ENCODE measurements at regions not wholly inside any gene's neighbourhood (a gene's known extent, or its start where the extent isn't known, plus 50 kb on each side); places are given as distances from the start of the nearest gene placed in this dataset.
"Not testable (repeated sequence)": the region's sequence is repeated elsewhere in the genome, so short reads cannot be mapped to it uniquely, and the experiment has no call there.

DNA sequence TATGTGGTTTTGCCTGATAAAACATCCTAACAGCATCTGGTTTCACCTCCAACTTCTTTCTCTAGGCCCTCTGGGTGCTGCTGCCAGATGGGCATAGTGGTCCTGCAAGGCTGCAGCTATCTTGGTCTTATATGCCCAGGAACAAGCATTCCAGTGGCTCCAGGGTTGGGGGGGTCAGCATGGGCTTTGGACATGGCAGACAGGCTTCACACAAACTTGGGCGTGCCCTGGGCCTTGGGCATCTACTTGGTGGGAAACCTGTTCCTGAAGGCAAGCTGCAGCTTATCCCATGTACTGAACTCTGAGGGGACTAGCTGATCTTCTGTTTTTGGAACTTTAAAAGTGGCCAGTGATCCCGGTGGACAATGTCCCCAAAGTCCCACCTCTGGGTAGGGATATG lies 54.9 kb upstream of the ZNF678 start:
- TF ChIP-seq, protein P1, sequence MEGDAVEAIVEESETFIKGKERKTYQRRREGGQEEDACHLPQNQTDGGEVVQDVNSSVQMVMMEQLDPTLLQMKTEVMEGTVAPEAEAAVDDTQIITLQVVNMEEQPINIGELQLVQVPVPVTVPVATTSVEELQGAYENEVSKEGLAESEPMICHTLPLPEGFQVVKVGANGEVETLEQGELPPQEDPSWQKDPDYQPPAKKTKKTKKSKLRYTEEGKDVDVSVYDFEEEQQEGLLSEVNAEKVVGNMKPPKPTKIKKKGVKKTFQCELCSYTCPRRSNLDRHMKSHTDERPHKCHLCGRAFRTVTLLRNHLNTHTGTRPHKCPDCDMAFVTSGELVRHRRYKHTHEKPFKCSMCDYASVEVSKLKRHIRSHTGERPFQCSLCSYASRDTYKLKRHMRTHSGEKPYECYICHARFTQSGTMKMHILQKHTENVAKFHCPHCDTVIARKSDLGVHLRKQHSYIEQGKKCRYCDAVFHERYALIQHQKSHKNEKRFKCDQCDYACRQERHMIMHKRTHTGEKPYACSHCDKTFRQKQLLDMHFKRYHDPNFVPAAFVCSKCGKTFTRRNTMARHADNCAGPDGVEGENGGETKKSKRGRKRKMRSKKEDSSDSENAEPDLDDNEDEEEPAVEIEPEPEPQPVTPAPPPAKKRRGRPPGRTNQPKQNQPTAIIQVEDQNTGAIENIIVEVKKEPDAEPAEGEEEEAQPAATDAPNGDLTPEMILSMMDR (IDR thresholded peaks at IDR 0.05; ENCODE audit: low read depth, low read length), result no peak
- no peak for DNase-seq
- Histone ChIP-seq H3K9me3 (ENCODE audit: severe bottlenecking) (no peaks in the 10 kb centered on the region), H3K27me3 (ENCODE audit: insufficient read depth, low read depth, severe bottlenecking) (no peaks in the 10 kb centered on the region), H3K36me3 (no peaks in the 10 kb centered on the region), H3K4me3 (ENCODE audit: low read depth, low read length) (no peak overlapping the region), H3K27ac (no peak overlapping the region)

DNA sequence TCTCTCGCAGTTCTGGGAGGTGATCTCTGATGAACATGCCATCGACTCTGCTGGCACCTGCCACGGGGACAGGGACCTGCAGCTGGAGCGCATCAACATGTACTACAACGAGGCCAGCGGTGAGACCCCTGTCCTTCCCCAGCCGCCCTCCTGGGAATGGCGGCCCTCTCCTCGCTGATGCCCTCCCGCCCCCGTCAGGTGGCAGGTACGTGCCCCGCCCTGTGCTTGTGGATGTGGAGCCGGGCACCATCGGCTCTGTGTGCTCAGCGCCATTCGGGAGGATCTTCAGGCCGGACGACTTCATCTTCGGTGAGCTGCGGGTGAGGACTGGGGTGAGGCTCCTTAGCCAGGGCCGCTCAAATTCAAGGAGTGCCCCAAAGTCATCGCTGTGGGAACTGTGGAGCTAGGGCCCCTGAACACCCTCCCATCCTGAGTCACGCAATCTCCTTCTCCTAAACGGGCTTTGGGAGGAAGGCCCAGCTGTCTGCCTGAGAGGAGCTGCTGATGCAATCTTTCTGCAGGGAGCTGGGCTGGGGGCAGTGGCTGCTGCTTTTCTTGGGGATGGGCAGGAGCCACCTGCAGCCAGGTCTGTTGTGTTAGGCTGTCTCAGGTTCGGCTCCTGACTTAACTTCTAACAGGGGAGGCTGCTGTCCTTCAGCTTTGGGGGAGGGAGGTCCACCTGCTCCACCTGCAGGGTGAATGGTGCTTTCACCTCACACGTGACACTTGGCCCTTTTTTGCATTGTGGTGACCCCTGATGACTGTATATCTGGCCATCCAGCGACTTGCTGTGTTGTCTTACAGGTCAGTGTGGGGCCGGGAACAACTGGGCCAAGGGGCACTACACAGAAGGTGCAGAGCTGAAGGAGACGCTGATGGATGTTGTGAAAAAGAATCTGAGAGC lies 56.6 kb upstream of the ZNF678 start:
- H3K36me3 ChIP-seq; H3K9me3 ChIP-seq (ENCODE audit: severe bottlenecking); H3K4me3 ChIP-seq (ENCODE audit: low read depth, low read length); H3K27me3 ChIP-seq (ENCODE audit: insufficient read depth, low read depth, severe bottlenecking); DNase-seq; H3K27ac ChIP-seq: not testable (repeated sequence)

DNA sequence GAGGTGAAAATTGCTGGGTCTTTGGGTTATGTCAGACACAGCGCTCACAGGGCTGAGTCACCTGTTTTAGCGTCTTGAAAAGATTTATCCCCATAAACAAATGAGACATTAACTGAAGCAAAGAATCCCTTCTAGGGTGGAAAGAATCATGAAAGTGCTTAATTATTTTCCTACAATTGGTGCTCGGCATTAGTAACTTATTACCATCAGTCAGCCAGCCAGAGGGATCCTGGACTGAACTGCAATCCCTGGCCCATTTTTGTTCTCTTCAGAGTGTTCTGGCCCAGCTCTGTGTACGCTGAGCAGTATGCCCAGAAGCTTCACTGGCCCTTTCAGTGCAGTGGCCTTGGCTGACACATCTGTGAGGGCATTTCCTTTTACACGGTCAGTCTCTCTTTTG lies 67.3 kb upstream of the ZNF678 start:
- DNase-seq, result not testable (repeated sequence)

DNA sequence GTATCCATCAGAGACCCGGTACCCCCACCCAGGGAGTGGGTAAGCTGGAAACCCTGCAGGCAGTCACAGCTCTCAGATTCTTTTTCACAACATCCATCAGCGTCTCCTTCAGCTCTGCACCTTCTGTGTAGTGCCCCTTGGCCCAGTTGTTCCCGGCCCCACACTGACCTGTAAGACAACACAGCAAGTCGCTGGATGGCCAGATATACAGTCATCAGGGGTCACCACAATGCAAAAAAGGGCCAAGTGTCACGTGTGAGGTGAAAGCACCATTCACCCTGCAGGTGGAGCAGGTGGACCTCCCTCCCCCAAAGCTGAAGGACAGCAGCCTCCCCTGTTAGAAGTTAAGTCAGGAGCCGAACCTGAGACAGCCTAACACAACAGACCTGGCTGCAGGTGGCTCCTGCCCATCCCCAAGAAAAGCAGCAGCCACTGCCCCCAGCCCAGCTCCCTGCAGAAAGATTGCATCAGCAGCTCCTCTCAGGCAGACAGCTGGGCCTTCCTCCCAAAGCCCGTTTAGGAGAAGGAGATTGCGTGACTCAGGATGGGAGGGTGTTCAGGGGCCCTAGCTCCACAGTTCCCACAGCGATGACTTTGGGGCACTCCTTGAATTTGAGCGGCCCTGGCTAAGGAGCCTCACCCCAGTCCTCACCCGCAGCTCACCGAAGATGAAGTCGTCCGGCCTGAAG lies 69.3 kb upstream of the ZNF678 start:
- H3K27me3 ChIP-seq (ENCODE audit: insufficient read depth, low read depth, severe bottlenecking); H3K9me3 ChIP-seq (ENCODE audit: severe bottlenecking); H3K27ac ChIP-seq; H3K4me3 ChIP-seq (ENCODE audit: low read depth, low read length); DNase-seq; H3K36me3 ChIP-seq: not testable (repeated sequence)

More for the DNA sequence above, 67.3 kb upstream of the ZNF678 start:
- not testable (repeated sequence) for H3K27me3 ChIP-seq (ENCODE audit: insufficient read depth, low read depth, severe bottlenecking); H3K27ac ChIP-seq; H3K4me3 ChIP-seq (ENCODE audit: low read depth, low read length); H3K9me3 ChIP-seq (ENCODE audit: severe bottlenecking); H3K36me3 ChIP-seq

DNA sequence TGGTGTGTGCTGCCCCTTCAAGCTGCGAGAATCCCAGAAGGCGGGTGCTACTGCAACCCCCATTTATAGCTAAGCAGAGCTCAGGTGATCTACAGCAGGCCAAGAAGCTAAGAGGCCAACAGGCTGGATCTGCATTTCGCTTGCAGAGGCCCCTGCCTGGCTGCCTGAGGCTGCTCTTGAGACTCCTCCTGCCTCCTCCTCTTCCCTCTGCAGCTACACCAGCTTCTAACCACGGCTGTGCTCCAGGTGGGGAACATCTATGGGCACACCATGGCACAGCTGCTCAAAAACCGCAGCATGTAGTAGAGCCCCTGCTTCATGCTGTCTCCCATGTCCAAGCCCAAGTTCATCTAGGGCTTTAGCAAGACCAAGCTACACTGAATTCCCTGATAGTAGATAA lies 72.9 kb upstream of the ZNF678 start:
- H3K36me3 ChIP-seq, result no peaks in the 10 kb centered on the region
- no peak overlapping the region for H3K4me3 ChIP-seq (ENCODE audit: low read depth, low read length)
- TF ChIP-seq, protein P1 (IDR thresholded peaks at IDR 0.05; ENCODE audit: low read depth, low read length), result no peak
- DNase-seq, result no peak
- no peaks in the 10 kb centered on the region for H3K27me3 ChIP-seq (ENCODE audit: insufficient read depth, low read depth, severe bottlenecking)
- H3K9me3 ChIP-seq (ENCODE audit: severe bottlenecking), result no peaks in the 10 kb centered on the region
- H3K27ac ChIP-seq, result no peak overlapping the region

DNA sequence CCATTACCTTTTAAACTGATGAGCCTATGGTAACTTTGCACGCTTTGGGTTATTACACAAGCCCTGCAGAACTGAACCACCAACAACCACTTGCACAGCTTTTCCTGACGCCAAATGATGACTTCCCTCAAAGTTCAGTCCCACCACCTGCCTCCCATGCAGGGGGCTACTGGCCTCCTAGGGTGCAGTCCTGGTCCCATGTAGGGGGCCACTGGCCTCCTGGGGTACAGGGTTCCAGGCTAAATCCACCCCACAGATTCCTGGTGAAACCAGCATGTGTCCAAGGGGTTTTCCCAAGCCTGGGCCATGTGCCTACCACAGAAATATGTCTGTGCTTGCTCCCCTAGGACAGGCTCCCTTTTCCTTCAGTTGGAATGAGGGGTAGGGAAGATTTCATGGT lies 73.4 kb upstream of the ZNF678 start:
- Histone ChIP-seq H3K4me3 (ENCODE audit: low read depth, low read length) (no peak overlapping the region), H3K27me3 (ENCODE audit: insufficient read depth, low read depth, severe bottlenecking) (no peaks in the 10 kb centered on the region), H3K36me3 (no peaks in the 10 kb centered on the region), H3K9me3 (ENCODE audit: severe bottlenecking) (no peaks in the 10 kb centered on the region), H3K27ac (no peak overlapping the region)
- TF ChIP-seq, protein P1 (IDR thresholded peaks at IDR 0.05; ENCODE audit: low read depth, low read length), result no peak
- DNase-seq, result no peak

DNA sequence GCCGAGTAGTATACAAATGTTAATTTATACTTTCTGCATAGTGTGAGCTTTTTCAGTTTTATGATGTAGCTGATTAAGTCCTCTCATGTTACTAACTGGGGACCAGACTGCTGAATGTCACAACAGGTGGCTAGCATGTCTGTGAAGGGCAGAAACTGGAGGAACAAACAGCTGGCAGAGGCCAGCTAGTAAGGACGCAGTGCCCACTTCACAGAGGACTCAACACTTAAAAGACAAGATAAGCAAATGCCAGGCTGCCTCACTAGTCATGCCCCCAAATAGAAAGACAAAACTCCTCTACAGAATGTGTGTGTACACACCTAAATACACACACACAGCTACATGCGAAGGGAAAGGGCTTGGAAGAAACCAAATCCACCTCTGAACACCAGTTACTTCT lies 73.8 kb upstream of the ZNF678 start:
- H3K36me3 ChIP-seq, result no peaks in the 10 kb centered on the region
- no peaks in the 10 kb centered on the region for H3K27me3 ChIP-seq (ENCODE audit: insufficient read depth, low read depth, severe bottlenecking)
- H3K4me3 ChIP-seq (ENCODE audit: low read depth, low read length), result no peak overlapping the region
- no peak overlapping the region for H3K27ac ChIP-seq
- TF ChIP-seq, protein P1 (IDR thresholded peaks at IDR 0.05; ENCODE audit: low read depth, low read length), result no peak
- no peak for DNase-seq
- no peaks in the 10 kb centered on the region for H3K9me3 ChIP-seq (ENCODE audit: severe bottlenecking)
